IMR-90 (cell line): ENCODE measurements at regions not wholly inside any gene's neighbourhood (a gene's known extent, or its start where the extent isn't known, plus 50 kb on each side); places are given as distances from the start of the nearest gene placed in this dataset.
A peak's percentile ranks its signal among the peaks of the same experiment; 100 is the strongest.

ENCODE experiments used
- ATAC-seq: fragments of 200-7000 bp; cut with Tn5 transposase; 2 replicates; pipeline ENCODE4 v1.9.1; 2020; ENCODE audit warnings: low read depth, mild to moderate bottlenecking, moderate library complexity
- BruUV-seq: library from RNA; stranded (reverse); fragments of 400-500 nt; replicated peaks from 2 replicates; lab custom pipeline; 2021; lab: Mats Ljungman, UMichigan
- CTCF ChIA-PET: fragments of 300-600 bp; formaldehyde crosslinking; extraction: SDS; loops from one replicate; lab custom pipeline; 2021; ENCODE audit warnings: antibody characterized with exemption; lab: Yijun Ruan, JAX
- POLR2A ChIA-PET: fragments of 300-600 bp; sonication (Branson Sonifier 250); formaldehyde crosslinking; loops from one replicate; lab custom pipeline; 2022; ENCODE audit warnings: antibody characterized with exemption; ENCODE audit not compliant: unreplicated experiment; lab: Charles Lee
- DNase-seq: peaks from one replicate; pipeline ENCODE4 v3.0.0; 2013
- H2AFZ ChIP-seq: replicated peaks from 2 replicates; pipeline ENCODE3; 2013; ENCODE audit warnings: low read length, mild to moderate bottlenecking; ENCODE audit not compliant: poor library complexity
- H2AK5ac ChIP-seq: 2 replicates; pipeline ENCODE4 v1.6.1; 2013; ENCODE audit warnings: low read depth, low read length, inconsistent platforms
- H2AK9ac ChIP-seq: replicated peaks from 2 replicates; pipeline ENCODE3; 2013; ENCODE audit warnings: mild to moderate bottlenecking, low read depth, low read length, moderate library complexity; ENCODE audit not compliant: poor library complexity
- H2BK120ac ChIP-seq: 2 replicates; pipeline ENCODE4 v1.6.1; 2013; ENCODE audit warnings: low read depth, low read length, inconsistent platforms
- H2BK15ac ChIP-seq: 3 replicates; pipeline ENCODE4 v1.6.1; 2013; ENCODE audit warnings: low read depth, low read length, inconsistent platforms
- H2BK20ac ChIP-seq: 2 replicates; pipeline ENCODE4 v1.6.1; 2013; ENCODE audit warnings: low read depth, mild to moderate bottlenecking, inconsistent platforms, low read length, moderate library complexity
- H2BK5ac ChIP-seq: 2 replicates; pipeline ENCODE4 v1.6.1; 2013; ENCODE audit warnings: mild to moderate bottlenecking, low read depth, low read length, inconsistent platforms; ENCODE audit not compliant: poor library complexity, severe bottlenecking
- H3K14ac ChIP-seq: replicated peaks from 2 replicates; pipeline ENCODE4 v1.6.1; 2013; ENCODE audit warnings: low read depth, low read length, inconsistent platforms
- H3K18ac ChIP-seq: 2 replicates; pipeline ENCODE4 v1.6.1; 2013; ENCODE audit warnings: low read depth, low read length, control low read depth
- H3K23ac ChIP-seq: 2 replicates; pipeline ENCODE4 v1.6.1; 2013; ENCODE audit warnings: low read depth, low read length, inconsistent platforms
- H3K27ac ChIP-seq: 2 replicates; pipeline ENCODE4 v1.5.1; 2013; ENCODE audit warnings: mild to moderate bottlenecking, control low read depth, low read length; ENCODE audit not compliant: insufficient read depth
- H3K27me3 ChIP-seq: 2 replicates; pipeline ENCODE4 v1.6.1; 2013; ENCODE audit warnings: low read length; ENCODE audit not compliant: control insufficient read depth, insufficient read depth
- H3K36me3 ChIP-seq: 2 replicates; pipeline ENCODE4 v1.6.1; 2013; ENCODE audit warnings: low read length, mixed read lengths; ENCODE audit not compliant: control insufficient read depth, insufficient read depth
- H3K4ac ChIP-seq: 2 replicates; pipeline ENCODE4 v1.6.1; 2013; ENCODE audit warnings: low read depth, low read length, inconsistent platforms
- H3K4me1 ChIP-seq: 2 replicates; pipeline ENCODE4 v1.6.1; 2013; ENCODE audit warnings: low read length, mixed read lengths; ENCODE audit not compliant: control insufficient read depth, insufficient read depth
- H3K4me2 ChIP-seq: 2 replicates; pipeline ENCODE4 v1.6.1; 2013; ENCODE audit warnings: low read depth, mild to moderate bottlenecking, control low read depth, low read length, moderate library complexity
- H3K4me3 ChIP-seq: 2 replicates; pipeline ENCODE4 v1.5.1; 2013; ENCODE audit warnings: low read depth, mild to moderate bottlenecking, control low read depth, low read length, moderate library complexity; ENCODE audit not compliant: insufficient read depth
- H3K56ac ChIP-seq: 2 replicates; pipeline ENCODE4 v1.6.1; 2013; ENCODE audit warnings: low read length, inconsistent platforms; ENCODE audit not compliant: insufficient read depth; ENCODE audit errors: extremely low read depth
- H3K79me1 ChIP-seq, 2 experiments: 2 replicates each; pipeline ENCODE4 v1.6.1; 2013; ENCODE audit warnings: low read length in 2 of 2, inconsistent platforms in 1 of 2, low read depth in 1 of 2
- H3K9ac ChIP-seq: 2 replicates; pipeline ENCODE4 v1.6.1; 2013; ENCODE audit warnings: low read depth, low read length, control low read depth
- H3K9me1 ChIP-seq: 2 replicates; pipeline ENCODE4 v1.6.1; 2013; ENCODE audit warnings: low read length, inconsistent platforms; ENCODE audit not compliant: insufficient read depth
- H3K9me3 ChIP-seq: 2 replicates; pipeline ENCODE4 v1.6.1; 2013; ENCODE audit warnings: low read length; ENCODE audit not compliant: control insufficient read depth, insufficient read depth
- H4K20me1 ChIP-seq: 2 replicates; pipeline ENCODE4 v1.6.1; 2013; ENCODE audit warnings: low read length, inconsistent platforms; ENCODE audit not compliant: insufficient read depth
- H4K5ac ChIP-seq: 2 replicates; pipeline ENCODE4 v1.6.1; 2013; ENCODE audit warnings: mild to moderate bottlenecking, low read depth, low read length, control low read depth
- H4K8ac ChIP-seq, 2 experiments: 2 replicates each; pipeline ENCODE4 v1.6.1; 2013; ENCODE audit warnings: low read depth in 2 of 2, low read length in 2 of 2, control low read depth in 1 of 2, inconsistent platforms in 1 of 2
- H4K91ac ChIP-seq: 2 replicates; pipeline ENCODE4 v1.6.1; 2013; ENCODE audit warnings: low read depth, low read length, inconsistent platforms; ENCODE audit not compliant: insufficient read depth
- BHLHE40 ChIP-seq: fragments of 150-350 bp; IDR thresholded peaks from 2 replicates; pipeline ENCODE4 v1.6.1; 2016; ENCODE audit warnings: mild to moderate bottlenecking, low read depth, low read length
- CEBPB ChIP-seq: IDR thresholded peaks from 2 replicates; pipeline ENCODE4 v1.6.1; 2012; ENCODE audit warnings: low read depth, low read length, improper control_type of control experiment
- CHD1 ChIP-seq: IDR thresholded peaks from 2 replicates; pipeline ENCODE4 v1.6.1; 2012; ENCODE audit warnings: low read depth, low read length, improper control_type of control experiment
- CTCF ChIP-seq: conservative IDR thresholded peaks from 2 replicates; pipeline ENCODE4 v1.5.1; 2012; ENCODE audit warnings: mild to moderate bottlenecking, low read depth, low read length, improper control_type of control experiment
- ELK1 ChIP-seq: fragments of 150-350 bp; IDR thresholded peaks from 2 replicates; pipeline ENCODE4 v1.6.1; 2016; ENCODE audit warnings: low read depth, mild to moderate bottlenecking, low read length, moderate library complexity, borderline replicate concordance
- FOS ChIP-seq: fragments of 150-350 bp; IDR thresholded peaks from 2 replicates; pipeline ENCODE4 v1.6.1; 2016; ENCODE audit warnings: low read depth, low read length
- MAFK ChIP-seq: IDR thresholded peaks from 2 replicates; pipeline ENCODE4 v1.6.1; 2012; ENCODE audit warnings: low read depth, low read length, improper control_type of control experiment
- MAZ ChIP-seq: IDR thresholded peaks from 2 replicates; pipeline ENCODE4 v1.6.1; 2012; ENCODE audit warnings: low read depth, mild to moderate bottlenecking, low read length, improper control_type of control experiment, moderate library complexity, borderline replicate concordance
- MXI1 ChIP-seq: IDR thresholded peaks from 2 replicates; pipeline ENCODE4 v1.6.1; 2012; ENCODE audit warnings: low read depth, mild to moderate bottlenecking, low read length, moderate library complexity, borderline replicate concordance
- NFE2L2 ChIP-seq: fragments of 150-350 bp; IDR thresholded peaks from 2 replicates; pipeline ENCODE4 v1.6.1; 2016; ENCODE audit warnings: low read depth, mild to moderate bottlenecking, low read length
- POLR2A ChIP-seq: IDR thresholded peaks from 2 replicates; pipeline ENCODE4 v1.6.1; 2012; ENCODE audit warnings: mild to moderate bottlenecking, low read depth, low read length
- RAD21 ChIP-seq: IDR thresholded peaks from 2 replicates; pipeline ENCODE4 v1.6.1; 2012; ENCODE audit warnings: low read length, improper control_type of control experiment
- RCOR1 ChIP-seq: IDR thresholded peaks from 2 replicates; pipeline ENCODE4 v1.6.1; 2012; ENCODE audit warnings: mild to moderate bottlenecking, low read length, improper control_type of control experiment; ENCODE audit not compliant: insufficient replicate concordance
- RFX5 ChIP-seq: IDR thresholded peaks from 2 replicates; pipeline ENCODE4 v1.8.0; 2012; ENCODE audit warnings: low read depth, mild to moderate bottlenecking, low read length, moderate library complexity
- SMC3 ChIP-seq: fragments of 150-350 bp; IDR thresholded peaks from 2 replicates; pipeline ENCODE4 v1.6.1; 2016; ENCODE audit warnings: low read depth, mild to moderate bottlenecking, antibody characterized with exemption, low read length, moderate library complexity
- USF2 ChIP-seq: fragments of 150-350 bp; IDR thresholded peaks from 2 replicates; pipeline ENCODE4 v1.6.1; 2017; ENCODE audit warnings: mild to moderate bottlenecking, antibody characterized with exemption, low read length, low read depth
- WGBS, 2 experiments: methylation state at CpG; one replicate each; pipeline versions ENCODE4 v1.1.5 to v1.1.7; 2013; ENCODE audit warnings: missing lambda C conversion rate in 2 of 2; ENCODE audit not compliant: insufficient read length in 1 of 2; ENCODE audit errors: extremely low coverage in 2 of 2; 5-methylcytosine and 5-hydroxymethylcytosine counted together
- dilution Hi-C: fragments of 300-500 bp; cut with HindIII; formaldehyde crosslinking; loops from one replicate; pipeline ENCODE4 v1.14.3; 2018; ENCODE audit warnings: low sequenced_read_pairs; ENCODE audit not compliant: unreplicated experiment
- in situ Hi-C: fragments of 300-500 bp; cut with MboI; formaldehyde crosslinking; loops from 3 replicates; pipeline ENCODE4 v1.14.3; 2019; ENCODE audit warnings: low sequenced_read_pairs, inconsistent platforms, mixed read lengths
- intact Hi-C: fragments of 100-400 bp; cut with micrococcal nuclease; formaldehyde crosslinking; loops from 2 replicates; pipeline ENCODE4 v1.10.0; 2022

GRCh38 chr2:226585130-226585561, 214.5 kb downstream of the IRS1 start:
- H3K9me1 ChIP-seq: peaks cover 11% of the 10 kb centered on the region; the same call in 1 of the 2 replicates
- H2BK120ac ChIP-seq: peak overlapping the region; percentile 93
- no CpG with 5 or more reads among the region's 1 CpG for WGBS, 2 experiments
- no peak for DNase-seq
- intact Hi-C loops: loop anchor here (10.0 kb wide), 1 partner anchor 400 kb away; no protein-coding TSS in a partner anchor
- H4K8ac ChIP-seq: peak overlapping the region; percentile 33 to 81; a peak in 2 of 4 replicates
- ChIA-PET POLR2A (no interaction called here), CTCF (no interaction called here)
- H4K20me1 ChIP-seq: no peaks in the 10 kb centered on the region
- no peak for ATAC-seq
- peak overlapping the region; percentile 18; the same call in 1 of the 2 replicates for H2AK5ac ChIP-seq
- no peak overlapping the region for H2AK9ac ChIP-seq
- H3K23ac ChIP-seq: no peak overlapping the region
- peak overlapping the region; percentile 90 for H2BK5ac ChIP-seq
- H3K9ac ChIP-seq: no peak overlapping the region
- H4K91ac ChIP-seq: peak overlapping the region; percentile 6; the same call in 1 of the 2 replicates
- H2BK20ac ChIP-seq: peak overlapping the region; percentile 91; the same call in 1 of the 2 replicates
- peak overlapping the region; percentile 69 for H3K14ac ChIP-seq
- peaks cover 23% of the 10 kb centered on the region; the same call in 1 of the 2 replicates for H3K4me1 ChIP-seq
- peaks cover 0 to 15% of the 10 kb centered on the region in 2 experiments; a peak in 2 of 4 replicates for H3K79me1 ChIP-seq
- BruUV-seq: no TSS peak
- H3K9me3 ChIP-seq: no peaks in the 10 kb centered on the region
- peak overlapping the region; percentile 63; the same call in 1 of the 2 replicates for H4K5ac ChIP-seq
- H3K27me3 ChIP-seq: no peaks in the 10 kb centered on the region
- H3K27ac ChIP-seq: no peak overlapping the region
- in situ Hi-C loops: no loop called here
- no peaks in the 10 kb centered on the region for H3K36me3 ChIP-seq
- H3K4me3 ChIP-seq: no peak overlapping the region
- H3K18ac ChIP-seq: peak overlapping the region; percentile 89; the same call in 1 of the 2 replicates
- no peak overlapping the region for H3K4me2 ChIP-seq
- no peak overlapping the region for H3K56ac ChIP-seq
- no peak overlapping the region for H2AFZ ChIP-seq
- H2BK15ac ChIP-seq: peak overlapping the region; percentile 87; the same call in 2 of the 3 replicates
- dilution Hi-C loops: no loop called here
- TF ChIP-seq MXI1 (no peak), BHLHE40 (no peak), USF2 (no peak), MAFK (no peak), RFX5 (no peak), CTCF (no peak), ELK1 (no peak), CHD1 (no peak), MAZ (no peak), CEBPB (no peak), FOS (no peak), POLR2A (no peak), NFE2L2 (no peak), RCOR1 (no peak), RAD21 (no peak), SMC3 (no peak)
- H3K4ac ChIP-seq: peak overlapping the region; percentile 66
